Esophagus muscularis mucosa (tissue), 4 donors: ENCODE measurements at regions not wholly inside any gene's neighbourhood (a gene's known extent, or its start where the extent isn't known, plus 50 kb on each side); places are given as distances from the start of the nearest gene placed in this dataset.

ENCODE experiments used
- DNase-seq: peaks from one replicate; pipeline ENCODE4 v3.0.0-alpha.2; 2017; ENCODE audit errors: extremely low spot score
- H3K27ac ChIP-seq, 4 donors: fragments of 200-600 bp; sonication (generic); replicated peaks in 1 of 4; 1 replicate in 3 of 4; 2 replicates in 1 of 4; pipeline ENCODE4 v1.5.1; 2016 to 2019; ENCODE audit warnings: mild to moderate bottlenecking in 1 of 4
- H3K27me3 ChIP-seq, 4 donors: fragments of 200-600 bp; sonication (generic); one replicate each; pipeline versions ENCODE4 v1.5.1 to v1.6.0; 2016 to 2019
- H3K36me3 ChIP-seq, 4 donors: fragments of 200-600 bp; sonication (generic); one replicate each; pipeline ENCODE4 v1.5.1; 2016 to 2019
- H3K4me1 ChIP-seq, 4 donors: fragments of 200-600 bp; sonication (generic); one replicate each; pipeline ENCODE4 v1.5.1; 2016 to 2019
- H3K4me3 ChIP-seq, 4 donors: fragments of 200-600 bp; sonication (generic); 1 replicate in 2 of 4; 2 replicates in 2 of 4; pipeline ENCODE4 v1.5.1; 2016 to 2019; ENCODE audit warnings: mild to moderate bottlenecking in 4 of 4, moderate library complexity in 1 of 4
- H3K9me3 ChIP-seq, 4 donors: fragments of 200-600 bp; sonication (generic); 1 replicate in 3 of 4; 2 replicates in 1 of 4; pipeline ENCODE4 v1.5.1; 2016 to 2019
- EP300 ChIP-seq: sonication (generic); formaldehyde crosslinking; IDR thresholded peaks from one replicate; pipeline ENCODE4 v1.6.1; 2017; ENCODE audit warnings: antibody characterized with exemption
- POLR2A ChIP-seq: fragments of 450-650 bp; IDR thresholded peaks from one replicate; pipeline ENCODE4 v1.6.1; 2017; ENCODE audit warnings: antibody characterized with exemption, moderate library complexity, mild to moderate bottlenecking, low read depth
- POLR2AphosphoS5 ChIP-seq, 2 donors: sonication (generic); formaldehyde crosslinking; IDR thresholded peaks; one replicate each; pipeline ENCODE4 v1.6.1; 2017; ENCODE audit warnings: antibody characterized with exemption in 2 of 2
- WGBS: methylation state at CpG from one replicate; pipeline ENCODE4 v1.1.5; 2018; 5-methylcytosine and 5-hydroxymethylcytosine counted together
- intact Hi-C: fragments of 100-400 bp; cut with DNase I; formaldehyde crosslinking; loops from one replicate; pipeline ENCODE4 v1.15.1; 2023
- TF ChIP-seq, protein P1 (sequence below), 3 experiments: fragments of 200-600 bp in 2 of 3; fragments of 450-650 bp in 1 of 3; sonication (generic) in 2 of 3; IDR thresholded peaks; one replicate each; pipeline ENCODE4 v1.5.1; 2017 to 2019; ENCODE audit warnings: antibody characterized with exemption in 3 of 3, mild to moderate bottlenecking in 2 of 3, moderate library complexity in 1 of 3

DNA sequence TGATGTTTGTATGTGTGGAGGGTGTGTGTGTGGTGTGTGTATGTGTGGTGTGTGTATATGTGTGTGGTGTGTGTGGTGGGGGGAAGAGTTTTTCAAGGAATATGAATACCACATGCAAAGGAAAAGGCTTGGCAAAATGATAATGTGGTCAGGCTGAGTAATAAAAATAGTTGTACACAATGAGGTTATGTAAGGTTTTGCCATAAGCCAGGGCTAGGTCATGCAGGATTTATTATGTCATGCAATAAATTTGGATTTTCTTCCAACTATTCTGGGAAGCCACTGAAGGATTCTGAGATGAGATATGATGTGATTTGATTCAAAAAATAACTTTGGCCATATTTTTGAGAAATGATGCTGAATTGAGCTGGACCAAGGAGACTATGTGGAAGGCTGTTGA lies 1191.6 kb upstream of the SEL1L start:
- TF ChIP-seq POLR2AphosphoS5 (IDR thresholded peaks at IDR 0.05) (no peak), EP300 (no peak), POLR2A (no peak)
- TF ChIP-seq, protein P1, sequence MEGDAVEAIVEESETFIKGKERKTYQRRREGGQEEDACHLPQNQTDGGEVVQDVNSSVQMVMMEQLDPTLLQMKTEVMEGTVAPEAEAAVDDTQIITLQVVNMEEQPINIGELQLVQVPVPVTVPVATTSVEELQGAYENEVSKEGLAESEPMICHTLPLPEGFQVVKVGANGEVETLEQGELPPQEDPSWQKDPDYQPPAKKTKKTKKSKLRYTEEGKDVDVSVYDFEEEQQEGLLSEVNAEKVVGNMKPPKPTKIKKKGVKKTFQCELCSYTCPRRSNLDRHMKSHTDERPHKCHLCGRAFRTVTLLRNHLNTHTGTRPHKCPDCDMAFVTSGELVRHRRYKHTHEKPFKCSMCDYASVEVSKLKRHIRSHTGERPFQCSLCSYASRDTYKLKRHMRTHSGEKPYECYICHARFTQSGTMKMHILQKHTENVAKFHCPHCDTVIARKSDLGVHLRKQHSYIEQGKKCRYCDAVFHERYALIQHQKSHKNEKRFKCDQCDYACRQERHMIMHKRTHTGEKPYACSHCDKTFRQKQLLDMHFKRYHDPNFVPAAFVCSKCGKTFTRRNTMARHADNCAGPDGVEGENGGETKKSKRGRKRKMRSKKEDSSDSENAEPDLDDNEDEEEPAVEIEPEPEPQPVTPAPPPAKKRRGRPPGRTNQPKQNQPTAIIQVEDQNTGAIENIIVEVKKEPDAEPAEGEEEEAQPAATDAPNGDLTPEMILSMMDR (IDR thresholded peaks at IDR 0.05) = no peak
- Histone ChIP-seq H3K4me3 (no peak overlapping the region), H3K27me3 (no peaks in the 10 kb centered on the region), H3K9me3 (no peaks in the 10 kb centered on the region), H3K27ac (no peak overlapping the region), H3K36me3 (no peaks in the 10 kb centered on the region), H3K4me1 (peaks cover 3 to 17% (median 10%) of the 10 kb centered on the region in 4 donors)
- no peak for DNase-seq
- intact Hi-C loops = no loop called here

DNA sequence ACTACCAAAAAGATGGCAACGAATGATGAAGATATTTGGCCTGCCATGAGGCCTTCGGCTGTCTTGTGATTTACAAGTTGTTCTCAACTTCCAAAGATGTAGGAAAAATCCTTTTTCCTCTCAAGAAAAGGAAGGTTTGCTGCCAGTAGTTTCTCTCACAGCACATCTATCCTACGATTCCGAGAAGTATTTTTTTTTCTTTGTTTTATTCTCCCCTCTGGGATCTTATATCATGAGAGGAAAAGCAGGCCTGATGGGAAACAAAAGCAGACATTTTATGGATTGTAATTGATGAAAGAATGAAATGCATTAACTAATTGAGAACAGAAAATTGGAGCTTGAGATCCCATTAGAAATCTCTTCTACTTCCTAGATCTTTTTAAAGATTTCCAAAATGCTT lies 1197.9 kb upstream of the SEL1L start:
- Histone ChIP-seq H3K4me3 (no peak overlapping the region), H3K4me1 (no peaks in the 10 kb centered on the region), H3K27ac (no peak overlapping the region), H3K9me3 (no peaks in the 10 kb centered on the region), H3K27me3 (no peaks in the 10 kb centered on the region), H3K36me3 (no peaks in the 10 kb centered on the region)
- WGBS = 83% methylated on average over 4 of the region's 4 CpGs
- DNase-seq = no peak
- intact Hi-C loops = no loop called here
- no peak for TF ChIP-seq POLR2AphosphoS5 (IDR thresholded peaks at IDR 0.05)
- no peak for TF ChIP-seq EP300
- TF ChIP-seq POLR2A = no peak

DNA sequence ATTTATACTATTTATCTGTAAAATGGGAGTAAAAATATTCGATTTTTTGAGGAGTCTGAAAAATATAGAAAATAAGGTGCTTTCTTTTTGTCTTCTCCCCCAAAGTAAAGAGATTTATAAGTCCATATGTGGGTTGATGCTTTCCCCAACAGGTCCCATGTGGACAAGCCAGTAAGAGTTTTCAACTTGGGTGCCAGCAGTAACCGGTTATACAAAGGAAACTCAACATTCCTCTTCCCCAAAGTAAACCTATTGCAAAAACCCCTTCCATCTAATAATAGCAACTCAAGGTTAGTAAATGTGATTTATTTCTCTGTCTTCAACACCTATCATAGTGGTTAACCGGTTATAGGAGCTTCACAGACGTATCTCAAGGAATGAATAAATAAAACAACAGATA lies 1206.9 kb upstream of the SEL1L start:
- 37% methylated on average over 4 of the region's 4 CpGs for WGBS

DNA sequence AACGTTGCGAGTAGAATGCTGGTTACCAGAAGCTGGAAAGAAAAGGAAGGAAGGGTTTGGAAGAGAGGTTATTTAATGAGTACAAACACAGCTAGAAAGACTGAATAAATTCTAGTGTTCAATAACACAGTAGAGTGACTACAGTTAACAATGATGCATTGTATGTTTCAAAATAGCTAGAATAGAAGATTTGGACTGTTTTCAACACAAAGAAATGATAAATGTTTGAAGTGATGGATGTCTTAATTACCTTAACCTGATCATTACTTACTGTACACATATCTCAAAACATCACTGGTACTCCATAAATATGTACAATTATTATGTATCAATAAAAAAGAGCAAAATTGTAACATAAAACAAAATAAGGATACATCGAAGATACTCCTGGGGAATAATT lies 1221.8 kb upstream of the SEL1L start:
- H3K27ac ChIP-seq = no peak overlapping the region
- TF ChIP-seq EP300 (no peak), POLR2AphosphoS5 (IDR thresholded peaks at IDR 0.05) (no peak), POLR2A (no peak)
- TF ChIP-seq, protein P1 (IDR thresholded peaks at IDR 0.05) = no peak
- intact Hi-C loops = no loop called here
- WGBS = 83% methylated on average over 3 of the region's 3 CpGs
- DNase-seq = no peak
- no peaks in the 10 kb centered on the region for H3K9me3 ChIP-seq
- H3K4me1 ChIP-seq = no peaks in the 10 kb centered on the region
- H3K27me3 ChIP-seq = no peaks in the 10 kb centered on the region
- H3K36me3 ChIP-seq = no peaks in the 10 kb centered on the region
- H3K4me3 ChIP-seq = no peak overlapping the region

More for the DNA sequence above, 1206.9 kb upstream of the SEL1L start:
- no peak for DNase-seq
- no peak overlapping the region for H3K27ac ChIP-seq
- H3K4me1 ChIP-seq = no peaks in the 10 kb centered on the region
- no peak for TF ChIP-seq POLR2A
- TF ChIP-seq, protein P1 (IDR thresholded peaks at IDR 0.05) = no peak
- TF ChIP-seq EP300 = no peak
- no peak for TF ChIP-seq POLR2AphosphoS5 (IDR thresholded peaks at IDR 0.05)
- H3K27me3 ChIP-seq = no peaks in the 10 kb centered on the region
- intact Hi-C loops = no loop called here
- no peaks in the 10 kb centered on the region for H3K36me3 ChIP-seq
- no peaks in the 10 kb centered on the region for H3K9me3 ChIP-seq
- H3K4me3 ChIP-seq = no peak overlapping the region

DNA sequence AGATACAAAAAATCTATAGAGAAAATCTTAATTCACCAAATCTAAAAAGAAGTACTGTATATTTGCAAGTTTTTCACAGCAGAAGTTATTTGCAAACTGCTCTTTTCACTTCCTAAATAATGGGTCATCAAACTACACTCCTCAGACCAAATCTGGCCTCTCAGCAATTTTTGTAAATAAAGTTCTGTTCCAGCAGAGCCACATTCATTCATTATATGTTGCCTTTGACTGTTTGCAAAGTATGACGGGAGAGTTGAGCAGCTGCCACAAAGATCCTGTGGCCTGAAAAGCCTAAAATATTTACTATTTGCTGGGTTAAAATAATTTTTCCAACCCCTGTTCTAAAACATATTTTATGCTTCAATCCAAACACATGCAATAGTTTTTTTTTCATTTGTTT lies 1222.3 kb upstream of the SEL1L start:
- H3K4me1 ChIP-seq = no peaks in the 10 kb centered on the region
- intact Hi-C loops = no loop called here
- WGBS = 52% methylated on average over 1 of the region's 1 CpG
- H3K4me3 ChIP-seq = no peak overlapping the region
- TF ChIP-seq, protein P1 (IDR thresholded peaks at IDR 0.05) = no peak
- TF ChIP-seq EP300 (no peak), POLR2A (no peak), POLR2AphosphoS5 (IDR thresholded peaks at IDR 0.05) (no peak)
- H3K36me3 ChIP-seq = no peaks in the 10 kb centered on the region
- no peaks in the 10 kb centered on the region for H3K27me3 ChIP-seq
- no peak overlapping the region for H3K27ac ChIP-seq
- no peaks in the 10 kb centered on the region for H3K9me3 ChIP-seq
- no peak for DNase-seq
